Occipital lobe (tissue), 1 donor: ENCODE measurements at regions not wholly inside any gene's neighbourhood (a gene's known extent, or its start where the extent isn't known, plus 50 kb on each side); places are given as distances from the start of the nearest gene placed in this dataset.
"Not testable (repeated sequence)": the region's sequence is repeated elsewhere in the genome, so short reads cannot be mapped to it uniquely, and the experiment has no call there.

Source experiments
- DNase-seq: peaks from one replicate; lab custom pipeline; 2025; lab: John Stamatoyannopoulos, UW

- DNase-seq, result no peak
These were observed 941.8 kb downstream of the RAPGEF2 start for GRCh38 chr4:160044693-160045092.

- DNase-seq, result no peak
These were observed 979.7 kb downstream of the RAPGEF2 start for GRCh38 chr4:160082432-160083207.

- DNase-seq, result no peak
These were observed 988.8 kb downstream of the RAPGEF2 start for GRCh38 chr4:160091631-160092030.

GRCh38 chr4:160100316-160100715 is 997.4 kb downstream of the RAPGEF2 start:
- no peak for DNase-seq

GRCh38 chr4:160110891-160111290 is 1008.0 kb downstream of the RAPGEF2 start:
- no peak for DNase-seq

- DNase-seq, result no peak
These were observed 1014.8 kb downstream of the RAPGEF2 start for GRCh38 chr4:160117686-160118085.

- not testable (repeated sequence) for DNase-seq
These were observed 1022.9 kb downstream of the RAPGEF2 start for GRCh38 chr4:160125576-160126287.

- DNase-seq, result no peak
These were observed 1024.3 kb downstream of the RAPGEF2 start for GRCh38 chr4:160127211-160127610.

GRCh38 chr4:160129439-160129838 is 1026.6 kb downstream of the RAPGEF2 start:
- no peak for DNase-seq

GRCh38 chr4:160136021-160136420 is 1033.1 kb downstream of the RAPGEF2 start:
- no peak for DNase-seq

- DNase-seq, result no peak
These were observed 1038.3 kb downstream of the RAPGEF2 start for GRCh38 chr4:160141206-160141605.

GRCh38 chr4:160142579-160142978 is 1039.7 kb downstream of the RAPGEF2 start:
- DNase-seq, result no peak

GRCh38 chr4:160143574-160143973 is 1040.7 kb downstream of the RAPGEF2 start:
- no peak for DNase-seq

GRCh38 chr4:160159457-160159856 is 1056.6 kb downstream of the RAPGEF2 start:
- DNase-seq, result no peak

- DNase-seq, result no peak
These were observed 1058.1 kb downstream of the RAPGEF2 start for GRCh38 chr4:160161026-160161425.

GRCh38 chr4:160175064-160175643 is 1072.3 kb downstream of the RAPGEF2 start:
- no peak for DNase-seq

GRCh38 chr4:160180211-160180610 is 1077.3 kb downstream of the RAPGEF2 start:
- no peak for DNase-seq

GRCh38 chr4:160182727-160183126 is 1079.8 kb downstream of the RAPGEF2 start:
- DNase-seq, result no peak

- DNase-seq, result no peak
These were observed 1082.0 kb downstream of the RAPGEF2 start for GRCh38 chr4:160184884-160185283.

- no peak for DNase-seq
These were observed 1090.9 kb downstream of the RAPGEF2 start for GRCh38 chr4:160193787-160194186.

- DNase-seq, result no peak
These were observed 1091.8 kb downstream of the RAPGEF2 start for GRCh38 chr4:160194716-160195115.

- no peak for DNase-seq
These were observed 1099.9 kb downstream of the RAPGEF2 start for GRCh38 chr4:160202802-160203201.

- no peak for DNase-seq
These were observed 1109.2 kb downstream of the RAPGEF2 start for GRCh38 chr4:160212078-160212477.
